Naive thymus-derived CD8-positive, alpha-beta T cell (primary cell): ENCODE measurements at regions not wholly inside any gene's neighbourhood (a gene's known extent, or its start where the extent isn't known, plus 50 kb on each side); places are given as distances from the start of the nearest gene placed in this dataset.

Source experiments
- ATAC-seq, 2 donors: fragments of 150-1000 bp; cut with Tn5 transposase in 1 of 2; sonication (Bioruptor Pico), chemical (Tn5 transposase) in 1 of 2; 1 replicate in 1 of 2; 2 replicates in 1 of 2; pipeline ENCODE4 v1.10.0; 2021; ENCODE audit warnings: mild to moderate bottlenecking in 2 of 2, moderate library complexity in 2 of 2
- POLR2A ChIA-PET: fragments of 350-600 bp; sonication (Branson Sonifier 250); formaldehyde crosslinking; loops from one replicate; lab custom pipeline; 2021; ENCODE audit warnings: antibody characterized with exemption; lab: Charles Lee
- DNase-seq, 10 donors: peaks; one replicate each; pipeline versions ENCODE4 v3.0.0 to v3.0.0-alpha.2; 2020 to 2022
- H3K27ac Mint-ChIP-seq, 10 donors: one replicate each; pipeline ENCODE4 v1.8.0; 2020 to 2022; ENCODE audit warnings: mild to moderate bottlenecking in 10 of 10, mixed read lengths in 10 of 10, moderate library complexity in 4 of 10, inconsistent platforms in 1 of 10
- H3K27me3 Mint-ChIP-seq, 5 donors: one replicate each; pipeline ENCODE4 v1.8.0; 2021 to 2022; ENCODE audit warnings: mixed read lengths in 5 of 5
- H3K36me3 Mint-ChIP-seq, 3 donors: one replicate each; pipeline ENCODE4 v1.8.0; 2020 to 2022; ENCODE audit warnings: mixed read lengths in 3 of 3, mild to moderate bottlenecking in 2 of 3, inconsistent platforms in 1 of 3
- H3K4me1 Mint-ChIP-seq, 4 donors: one replicate each; pipeline ENCODE4 v1.8.0; 2021 to 2022; ENCODE audit warnings: mixed read lengths in 4 of 4
- H3K4me3 Mint-ChIP-seq, 10 donors: one replicate each; pipeline ENCODE4 v1.8.0; 2020 to 2022; ENCODE audit warnings: mild to moderate bottlenecking in 10 of 10, mixed read lengths in 10 of 10, moderate library complexity in 6 of 10, inconsistent platforms in 1 of 10
- H3K9me3 Mint-ChIP-seq, 9 donors: one replicate each; pipeline ENCODE4 v1.8.0; 2020 to 2022; ENCODE audit warnings: mixed read lengths in 9 of 9, mild to moderate bottlenecking in 3 of 9, inconsistent platforms in 1 of 9, moderate library complexity in 1 of 9

GRCh38 chr14:53786045-53786444 lies 170.6 kb downstream of the BMP4 start:
- H3K4me1 Mint-ChIP-seq = no peaks in the 10 kb centered on the region
- ATAC-seq (no peak), DNase-seq (no peak)
- peaks cover 0 to 15% (median 5%) of the 10 kb centered on the region in 9 donors for H3K9me3 Mint-ChIP-seq
- no peak overlapping the region for H3K27ac Mint-ChIP-seq
- H3K36me3 Mint-ChIP-seq = peaks cover 0 to 3% (median 0%) of the 10 kb centered on the region in 3 donors
- no peak overlapping the region for H3K4me3 Mint-ChIP-seq
- no peaks in the 10 kb centered on the region for H3K27me3 Mint-ChIP-seq
- POLR2A ChIA-PET = no interaction called here

DNA sequence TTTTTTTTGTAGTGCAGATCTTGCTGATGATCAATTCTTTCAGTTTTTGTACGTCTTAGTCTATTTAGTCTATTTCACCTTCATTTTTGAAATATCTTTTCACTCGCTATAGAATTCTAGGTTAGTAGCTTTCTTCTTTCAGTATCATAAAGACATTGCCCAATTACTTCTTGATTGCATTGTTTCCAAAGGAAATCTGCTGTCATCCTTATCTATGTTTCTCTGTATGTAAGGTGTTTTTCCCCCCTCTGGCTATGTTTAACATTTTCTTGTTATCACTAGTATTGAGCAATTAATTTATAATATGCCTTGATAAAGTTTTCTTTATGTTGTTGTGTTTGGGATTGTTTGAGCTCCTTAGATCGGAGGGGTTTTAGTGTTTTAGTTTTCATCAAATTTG lies 171.9 kb downstream of the BMP4 start:
- ATAC-seq = no peak
- Mint-ChIP-seq H3K4me1 (no peaks in the 10 kb centered on the region), H3K27me3 (no peaks in the 10 kb centered on the region), H3K4me3 (no peak overlapping the region), H3K9me3 (peaks cover 0 to 15% (median 5%) of the 10 kb centered on the region in 9 donors), H3K27ac (no peak overlapping the region), H3K36me3 (peaks cover 0 to 3% (median 0%) of the 10 kb centered on the region in 3 donors)
- POLR2A ChIA-PET = no interaction called here
- no peak for DNase-seq

DNA sequence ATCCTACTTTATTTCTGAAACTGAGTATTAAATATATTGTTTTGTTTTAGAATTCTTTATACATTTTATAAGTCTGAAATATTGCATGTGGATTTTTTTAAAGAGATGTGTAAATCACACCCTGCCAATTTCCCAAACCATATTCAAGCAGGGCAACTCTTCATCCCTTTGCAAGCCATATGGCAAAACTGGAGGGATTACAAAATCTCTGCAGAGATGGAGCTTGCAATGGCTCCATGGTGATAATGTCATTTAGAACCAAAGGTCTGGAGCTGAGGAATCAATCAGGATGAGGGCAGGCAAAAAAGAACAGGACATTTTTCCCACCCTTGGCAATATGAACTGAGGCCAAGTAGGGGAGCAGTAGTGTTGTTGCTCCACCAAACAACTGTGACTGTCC lies 173.4 kb downstream of the BMP4 start:
- no peaks in the 10 kb centered on the region for H3K27me3 Mint-ChIP-seq
- H3K4me1 Mint-ChIP-seq = no peaks in the 10 kb centered on the region
- DNase-seq (no peak), ATAC-seq (no peak)
- H3K27ac Mint-ChIP-seq = no peak overlapping the region
- H3K36me3 Mint-ChIP-seq = peaks cover 0 to 3% (median 0%) of the 10 kb centered on the region in 3 donors
- POLR2A ChIA-PET = no interaction called here
- H3K4me3 Mint-ChIP-seq = no peak overlapping the region
- H3K9me3 Mint-ChIP-seq = peaks cover 0 to 15% (median 5%) of the 10 kb centered on the region in 9 donors

GRCh38 chr14:53780051-53780555 lies 176.5 kb downstream of the BMP4 start:
- POLR2A ChIA-PET = no interaction called here
- H3K4me1 Mint-ChIP-seq = no peaks in the 10 kb centered on the region
- DNase-seq (no peak), ATAC-seq (no peak)
- no peak overlapping the region for H3K4me3 Mint-ChIP-seq
- H3K27me3 Mint-ChIP-seq = no peaks in the 10 kb centered on the region
- H3K9me3 Mint-ChIP-seq = peaks cover 0 to 11% (median 5%) of the 10 kb centered on the region in 9 donors
- H3K36me3 Mint-ChIP-seq = no peaks in the 10 kb centered on the region
- no peak overlapping the region for H3K27ac Mint-ChIP-seq

DNA sequence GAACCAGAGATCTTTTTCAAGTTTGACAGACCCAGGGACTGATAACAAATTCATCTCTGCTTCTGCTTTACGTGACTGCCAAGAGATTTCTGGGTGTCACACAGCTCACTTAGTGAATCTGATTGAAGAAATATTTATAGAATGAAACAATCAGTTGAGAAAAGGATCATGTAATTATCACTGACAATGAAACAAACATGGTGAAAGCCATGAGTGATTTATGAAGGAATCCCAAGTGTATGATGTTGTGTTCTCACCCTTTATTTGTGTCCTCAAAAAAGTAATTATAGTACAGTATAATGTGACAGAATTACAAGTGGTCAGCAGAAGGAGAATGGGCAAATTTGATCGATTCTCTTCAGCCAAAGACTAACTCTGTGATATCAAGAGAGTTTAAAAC lies 177.3 kb downstream of the BMP4 start:
- Mint-ChIP-seq H3K9me3 (peaks cover 0 to 5% (median 3%) of the 10 kb centered on the region in 9 donors), H3K36me3 (no peaks in the 10 kb centered on the region), H3K4me3 (no peak overlapping the region), H3K27me3 (no peaks in the 10 kb centered on the region), H3K27ac (no peak overlapping the region), H3K4me1 (no peaks in the 10 kb centered on the region)
- DNase-seq (no peak), ATAC-seq (no peak)
- POLR2A ChIA-PET = no interaction called here

- Mint-ChIP-seq H3K4me1 (no peaks in the 10 kb centered on the region), H3K27me3 (no peaks in the 10 kb centered on the region), H3K9me3 (peaks cover 0 to 4% (median 0%) of the 10 kb centered on the region in 9 donors)
These were observed 178.4 kb downstream of the BMP4 start for GRCh38 chr14:53778263-53778662.

DNA sequence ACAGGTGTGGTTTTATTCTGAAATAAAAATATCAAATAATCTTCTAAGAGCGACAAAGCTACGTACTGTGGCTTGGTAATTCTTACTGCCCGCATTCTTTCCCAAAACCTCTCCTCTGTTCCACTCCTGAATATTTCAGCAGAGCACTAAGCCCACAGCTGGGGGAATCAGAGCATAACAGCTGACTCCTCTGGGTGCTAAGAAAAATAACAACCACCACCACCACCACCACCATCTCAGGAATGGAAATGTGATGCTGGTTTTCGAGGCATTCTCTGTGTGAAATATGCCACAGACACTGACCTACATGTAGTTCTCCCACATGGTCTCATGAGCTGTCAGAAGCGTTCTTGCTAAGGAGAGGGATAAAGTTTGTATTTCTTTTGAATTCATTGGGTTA lies 183.7 kb downstream of the BMP4 start:
- Mint-ChIP-seq H3K36me3 (no peaks in the 10 kb centered on the region), H3K4me3 (no peak overlapping the region), H3K4me1 (no peaks in the 10 kb centered on the region), H3K9me3 (peaks cover 0 to 3% (median 0%) of the 10 kb centered on the region in 9 donors), H3K27ac (no peak overlapping the region), H3K27me3 (peaks cover 0 to 2% (median 0%) of the 10 kb centered on the region in 5 donors)
- DNase-seq (no peak), ATAC-seq (no peak)
- POLR2A ChIA-PET = no interaction called here

More at GRCh38 chr14:53778263-53778662, 178.4 kb downstream of the BMP4 start:
- Mint-ChIP-seq H3K4me3 (no peak overlapping the region), H3K36me3 (no peaks in the 10 kb centered on the region), H3K27ac (no peak overlapping the region)
- DNase-seq = no peak
- POLR2A ChIA-PET = no interaction called here
- ATAC-seq = no peak

DNA sequence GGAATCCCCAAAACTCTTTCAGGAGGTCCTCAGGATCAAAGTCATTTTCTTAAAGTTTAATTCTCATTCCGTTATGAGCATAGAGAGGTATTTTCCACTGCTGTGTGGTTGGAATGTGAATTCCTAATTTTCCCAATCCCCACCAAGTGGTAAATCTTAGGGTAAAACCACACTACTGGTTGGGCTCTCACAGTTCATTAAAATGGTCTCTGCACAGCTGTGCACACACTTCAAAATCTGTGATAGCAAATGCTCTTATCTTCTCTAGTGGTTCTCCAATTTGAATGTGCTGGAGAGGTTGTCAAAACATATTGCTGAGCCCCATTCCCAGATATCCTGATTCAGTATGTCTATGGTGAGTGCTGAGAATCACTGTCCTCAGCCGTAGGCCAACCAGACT lies 189.1 kb downstream of the BMP4 start:
- DNase-seq (no peak), ATAC-seq (no peak)
- Mint-ChIP-seq H3K9me3 (peaks cover 0 to 6% (median 1%) of the 10 kb centered on the region in 9 donors), H3K4me3 (no peak overlapping the region), H3K27ac (no peak overlapping the region), H3K27me3 (peaks cover 0 to 2% (median 0%) of the 10 kb centered on the region in 5 donors), H3K4me1 (no peaks in the 10 kb centered on the region), H3K36me3 (no peaks in the 10 kb centered on the region)
- POLR2A ChIA-PET = no interaction called here

- peaks cover 0 to 1% (median 0%) of the 10 kb centered on the region in 3 donors for H3K36me3 Mint-ChIP-seq
- ATAC-seq = no peak
- no peak for DNase-seq
These were observed 190.0 kb downstream of the BMP4 start for GRCh38 chr14:53766601-53767000.

GRCh38 chr14:53766106-53766505 lies 190.5 kb downstream of the BMP4 start:
- H3K27me3 Mint-ChIP-seq = peaks cover 0 to 2% (median 0%) of the 10 kb centered on the region in 5 donors
- H3K4me3 Mint-ChIP-seq = no peak overlapping the region
- DNase-seq (no peak), ATAC-seq (no peak)
- POLR2A ChIA-PET = no interaction called here
- no peaks in the 10 kb centered on the region for H3K4me1 Mint-ChIP-seq
- no peak overlapping the region for H3K27ac Mint-ChIP-seq
- peaks cover 2 to 12% (median 9%) of the 10 kb centered on the region in 9 donors for H3K9me3 Mint-ChIP-seq
- peaks cover 0 to 5% (median 0%) of the 10 kb centered on the region in 3 donors for H3K36me3 Mint-ChIP-seq

More at GRCh38 chr14:53766601-53767000, 190.0 kb downstream of the BMP4 start:
- H3K27ac Mint-ChIP-seq = no peak overlapping the region
- POLR2A ChIA-PET = no interaction called here
- peaks cover 2 to 8% (median 4%) of the 10 kb centered on the region in 9 donors for H3K9me3 Mint-ChIP-seq
- no peaks in the 10 kb centered on the region for H3K4me1 Mint-ChIP-seq
- no peak overlapping the region for H3K4me3 Mint-ChIP-seq
- H3K27me3 Mint-ChIP-seq = peaks cover 0 to 2% (median 0%) of the 10 kb centered on the region in 5 donors

GRCh38 chr14:53764846-53765245 lies 191.8 kb downstream of the BMP4 start:
- H3K36me3 Mint-ChIP-seq = peaks cover 0 to 5% (median 0%) of the 10 kb centered on the region in 3 donors
- POLR2A ChIA-PET = no interaction called here

GRCh38 chr14:53758141-53758540 lies 198.5 kb downstream of the BMP4 start:
- Mint-ChIP-seq H3K27me3 (peaks cover 0 to 11% (median 3%) of the 10 kb centered on the region in 5 donors), H3K4me1 (no peaks in the 10 kb centered on the region), H3K27ac (no peak overlapping the region), H3K4me3 (no peak overlapping the region), H3K36me3 (peaks cover 0 to 5% (median 0%) of the 10 kb centered on the region in 3 donors), H3K9me3 (peaks cover 4 to 22% (median 14%) of the 10 kb centered on the region in 9 donors)
- ATAC-seq (no peak), DNase-seq (no peak)
- POLR2A ChIA-PET = no interaction called here

More at GRCh38 chr14:53764846-53765245, 191.8 kb downstream of the BMP4 start:
- no peak overlapping the region for H3K4me3 Mint-ChIP-seq
- ATAC-seq (no peak), DNase-seq (no peak)
- peaks cover 0 to 2% (median 0%) of the 10 kb centered on the region in 5 donors for H3K27me3 Mint-ChIP-seq
- no peaks in the 10 kb centered on the region for H3K4me1 Mint-ChIP-seq
- H3K27ac Mint-ChIP-seq = no peak overlapping the region
- peaks cover 2 to 20% (median 10%) of the 10 kb centered on the region in 9 donors for H3K9me3 Mint-ChIP-seq

DNA sequence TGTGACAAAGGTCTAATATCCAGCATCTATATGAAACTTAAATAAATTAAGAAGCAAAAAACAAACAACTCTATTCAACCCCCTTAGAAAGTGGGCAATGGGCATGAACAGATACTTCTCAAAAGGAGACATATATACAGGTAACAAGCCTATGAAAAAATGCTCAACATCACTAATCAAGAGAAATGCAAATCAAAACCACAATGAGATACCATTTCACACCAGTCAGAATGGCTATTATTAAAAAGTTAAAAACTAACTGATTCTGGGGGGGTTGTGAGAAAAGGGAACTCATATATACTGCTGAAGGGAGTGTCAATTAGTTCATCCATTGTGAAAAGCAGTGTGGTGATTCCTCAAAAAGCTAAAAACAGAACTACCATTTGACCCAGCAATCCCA lies 198.9 kb downstream of the BMP4 start:
- Mint-ChIP-seq H3K9me3 (peaks cover 6 to 22% (median 14%) of the 10 kb centered on the region in 9 donors), H3K36me3 (peaks cover 0 to 5% (median 0%) of the 10 kb centered on the region in 3 donors)

GRCh38 chr14:53751650-53752049 lies 205.0 kb downstream of the BMP4 start:
- no peaks in the 10 kb centered on the region for H3K36me3 Mint-ChIP-seq
- DNase-seq (no peak), ATAC-seq (no peak)
- peaks cover 0 to 18% (median 3%) of the 10 kb centered on the region in 5 donors for H3K27me3 Mint-ChIP-seq
- no peak overlapping the region for H3K27ac Mint-ChIP-seq
- no peaks in the 10 kb centered on the region for H3K4me1 Mint-ChIP-seq
- POLR2A ChIA-PET = no interaction called here
- H3K9me3 Mint-ChIP-seq = peaks cover 0 to 11% (median 2%) of the 10 kb centered on the region in 9 donors
- H3K4me3 Mint-ChIP-seq = no peak overlapping the region

More for the DNA sequence above, 198.9 kb downstream of the BMP4 start:
- POLR2A ChIA-PET = no interaction called here
- H3K27ac Mint-ChIP-seq = no peak overlapping the region
- H3K27me3 Mint-ChIP-seq = peaks cover 0 to 11% (median 3%) of the 10 kb centered on the region in 5 donors
- H3K4me1 Mint-ChIP-seq = no peaks in the 10 kb centered on the region
- DNase-seq (no peak), ATAC-seq (no peak)
- H3K4me3 Mint-ChIP-seq = no peak overlapping the region
